Endodermal cell (in vitro differentiated cells): ENCODE measurements at regions not wholly inside any gene's neighbourhood (a gene's known extent, or its start where the extent isn't known, plus 50 kb on each side); places are given as distances from the start of the nearest gene placed in this dataset.

ENCODE experiments used
- DNase-seq: peaks from one replicate; pipeline ENCODE4 v3.0.0-alpha.2; 2017
- H3K27ac ChIP-seq: 2 replicates; pipeline ENCODE4 v1.5.1; 2013; ENCODE audit warnings: mild to moderate bottlenecking, low read depth, low read length, moderate library complexity
- H3K27me3 ChIP-seq: 2 replicates; pipeline ENCODE4 v1.6.1; 2013; ENCODE audit warnings: mild to moderate bottlenecking, low read length, moderate library complexity; ENCODE audit not compliant: insufficient read depth, control insufficient read depth, poor library complexity, severe bottlenecking
- H3K36me3 ChIP-seq: 2 replicates; pipeline ENCODE4 v1.7.0; 2013; ENCODE audit warnings: mild to moderate bottlenecking, low read length, moderate library complexity; ENCODE audit not compliant: control insufficient read depth, insufficient read depth
- H3K4me1 ChIP-seq: one replicate; pipeline ENCODE4 v1.7.0; 2013; ENCODE audit warnings: low read length; ENCODE audit not compliant: control insufficient read depth, insufficient read depth
- H3K4me3 ChIP-seq: 2 replicates; pipeline ENCODE4 v1.5.1; 2013; ENCODE audit warnings: mild to moderate bottlenecking, low read length, moderate library complexity
- H3K9ac ChIP-seq: 2 replicates; pipeline ENCODE4 v1.6.1; 2013; ENCODE audit warnings: mild to moderate bottlenecking, low read length, moderate library complexity; ENCODE audit not compliant: poor library complexity, severe bottlenecking; ENCODE audit errors: extremely low read depth
- H3K9me3 ChIP-seq: 2 replicates; pipeline ENCODE4 v1.6.1; 2013; ENCODE audit warnings: mild to moderate bottlenecking, low read length, moderate library complexity; ENCODE audit not compliant: control insufficient read depth
- H3K27ac Mint-ChIP-seq: 2 replicates; pipeline ENCODE4 v1.8.0; 2020; ENCODE audit warnings: mixed read lengths
- H3K27me3 Mint-ChIP-seq: 2 replicates; pipeline ENCODE4 v1.8.0; 2021; ENCODE audit warnings: mild to moderate bottlenecking, mixed read lengths; ENCODE audit not compliant: insufficient read depth
- H3K36me3 Mint-ChIP-seq: 2 replicates; pipeline ENCODE4 v1.8.0; 2020; ENCODE audit warnings: low read depth, mixed read lengths
- H3K4me1 Mint-ChIP-seq: 2 replicates; pipeline ENCODE4 v1.8.0; 2020; ENCODE audit warnings: mixed read lengths
- H3K4me3 Mint-ChIP-seq: 2 replicates; pipeline ENCODE4 v1.8.0; 2020; ENCODE audit warnings: mild to moderate bottlenecking, moderate library complexity, mixed read lengths
- H3K9me3 Mint-ChIP-seq: 2 replicates; pipeline ENCODE4 v1.8.0; 2020; ENCODE audit warnings: mild to moderate bottlenecking, mixed read lengths
- CTCF ChIP-seq: fragments of 200-600 bp; sonication (generic); conservative IDR thresholded peaks from 2 replicates; pipeline ENCODE4 v1.5.0; 2021; ENCODE audit warnings: antibody characterized with exemption, mild to moderate bottlenecking
- whole genome bisulfite sequencing, 2 experiments: methylation state at CpG; one replicate each; pipeline versions ENCODE4 v1.1.5 to v1.1.7; 2013; ENCODE audit warnings: missing lambda C conversion rate in 2 of 2, mixed read lengths in 1 of 2; ENCODE audit not compliant: insufficient coverage in 1 of 2, insufficient read length in 1 of 2; 5-methylcytosine and 5-hydroxymethylcytosine counted together

- H3K27me3 Mint-ChIP-seq = no peaks in the 10 kb centered on the region
- Histone ChIP-seq H3K9me3 (peaks cover 7% of the 10 kb centered on the region), H3K4me1 (no peaks in the 10 kb centered on the region), H3K36me3 (no peaks in the 10 kb centered on the region), H3K4me3 (no peak overlapping the region), H3K27ac (no peak overlapping the region), H3K27me3 (no peaks in the 10 kb centered on the region), H3K9ac (no peak overlapping the region)
- DNase-seq = no peak
- no peak overlapping the region for H3K27ac Mint-ChIP-seq
- H3K9me3 Mint-ChIP-seq = peaks cover 17% of the 10 kb centered on the region
- peaks cover 2% of the 10 kb centered on the region for H3K36me3 Mint-ChIP-seq
- TF ChIP-seq CTCF = no peak
- H3K4me1 Mint-ChIP-seq = no peaks in the 10 kb centered on the region
- H3K4me3 Mint-ChIP-seq = no peak overlapping the region
Measured at GRCh38 chr5:54370982-54371381, 60.6 kb upstream of the ARL15 start.

GRCh38 chr5:54367844-54368243 lies 57.5 kb upstream of the ARL15 start:
- no peaks in the 10 kb centered on the region for H3K36me3 ChIP-seq
- no peaks in the 10 kb centered on the region for H3K4me1 Mint-ChIP-seq
- no peak overlapping the region for H3K4me3 Mint-ChIP-seq
- H3K36me3 Mint-ChIP-seq = no peaks in the 10 kb centered on the region
- no peak overlapping the region for H3K9ac ChIP-seq
- H3K4me1 ChIP-seq = no peaks in the 10 kb centered on the region
- peaks cover 5% of the 10 kb centered on the region for H3K9me3 Mint-ChIP-seq
- no peaks in the 10 kb centered on the region for H3K9me3 ChIP-seq
- no peak for DNase-seq
- H3K27me3 Mint-ChIP-seq = no peaks in the 10 kb centered on the region
- no peaks in the 10 kb centered on the region for H3K27me3 ChIP-seq
- no peak overlapping the region for H3K27ac Mint-ChIP-seq
- no peak overlapping the region for H3K27ac ChIP-seq
- 92 to 100% methylated on average over 1 of the region's 1 CpG for WGBS, 2 experiments
- H3K4me3 ChIP-seq = no peak overlapping the region
- no peak for TF ChIP-seq CTCF

GRCh38 chr5:54366707-54367106 lies 56.3 kb upstream of the ARL15 start:
- no peak overlapping the region for H3K9ac ChIP-seq
- no peak overlapping the region for H3K27ac ChIP-seq
- no peaks in the 10 kb centered on the region for H3K36me3 ChIP-seq
- H3K9me3 Mint-ChIP-seq = no peaks in the 10 kb centered on the region
- TF ChIP-seq CTCF = no peak
- H3K4me3 Mint-ChIP-seq = no peak overlapping the region
- no peaks in the 10 kb centered on the region for H3K9me3 ChIP-seq
- no peaks in the 10 kb centered on the region for H3K27me3 ChIP-seq
- no peaks in the 10 kb centered on the region for H3K27me3 Mint-ChIP-seq
- H3K27ac Mint-ChIP-seq = no peak overlapping the region
- no peak overlapping the region for H3K4me3 ChIP-seq
- no peak for DNase-seq
- peaks cover 9% of the 10 kb centered on the region for H3K4me1 Mint-ChIP-seq
- no peaks in the 10 kb centered on the region for H3K36me3 Mint-ChIP-seq
- peaks cover 2% of the 10 kb centered on the region for H3K4me1 ChIP-seq
